ENCODE measurements at regions not wholly inside any gene's neighbourhood (a gene's known extent, or its start where the extent isn't known, plus 50 kb on each side); places are given as distances from the start of the nearest gene placed in this dataset.

DNA sequence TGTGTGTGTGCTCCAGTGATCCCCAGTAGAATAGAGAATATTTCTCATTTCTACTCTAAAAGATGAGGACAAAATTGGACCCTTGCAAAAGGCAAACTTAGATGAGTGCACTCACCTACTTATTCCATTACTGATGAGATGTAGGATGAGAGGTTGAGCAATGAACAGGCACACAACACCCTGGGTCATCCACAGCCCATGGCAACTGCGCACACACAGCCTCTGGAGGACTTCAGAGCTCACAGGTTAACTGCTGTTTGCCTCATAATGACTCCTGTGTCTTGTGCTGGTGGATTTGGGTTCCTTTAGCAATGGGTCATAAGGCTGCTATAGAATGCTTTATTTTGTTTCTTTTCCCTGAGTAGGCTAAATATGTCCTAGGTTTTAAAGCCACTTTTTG is 103.6 kb upstream of the TNFAIP3 start:
- TF ChIP-seq POLR2AphosphoS5 (IDR thresholded peaks at IDR 0.05) (no peak), POLR2A (IDR thresholded peaks at IDR 0.05) (no peak), EP300 (IDR thresholded peaks at IDR 0.05) (no peak)
- TF ChIP-seq, protein P1, sequence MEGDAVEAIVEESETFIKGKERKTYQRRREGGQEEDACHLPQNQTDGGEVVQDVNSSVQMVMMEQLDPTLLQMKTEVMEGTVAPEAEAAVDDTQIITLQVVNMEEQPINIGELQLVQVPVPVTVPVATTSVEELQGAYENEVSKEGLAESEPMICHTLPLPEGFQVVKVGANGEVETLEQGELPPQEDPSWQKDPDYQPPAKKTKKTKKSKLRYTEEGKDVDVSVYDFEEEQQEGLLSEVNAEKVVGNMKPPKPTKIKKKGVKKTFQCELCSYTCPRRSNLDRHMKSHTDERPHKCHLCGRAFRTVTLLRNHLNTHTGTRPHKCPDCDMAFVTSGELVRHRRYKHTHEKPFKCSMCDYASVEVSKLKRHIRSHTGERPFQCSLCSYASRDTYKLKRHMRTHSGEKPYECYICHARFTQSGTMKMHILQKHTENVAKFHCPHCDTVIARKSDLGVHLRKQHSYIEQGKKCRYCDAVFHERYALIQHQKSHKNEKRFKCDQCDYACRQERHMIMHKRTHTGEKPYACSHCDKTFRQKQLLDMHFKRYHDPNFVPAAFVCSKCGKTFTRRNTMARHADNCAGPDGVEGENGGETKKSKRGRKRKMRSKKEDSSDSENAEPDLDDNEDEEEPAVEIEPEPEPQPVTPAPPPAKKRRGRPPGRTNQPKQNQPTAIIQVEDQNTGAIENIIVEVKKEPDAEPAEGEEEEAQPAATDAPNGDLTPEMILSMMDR (IDR thresholded peaks at IDR 0.05): no peak
